ENCODE measurements at regions not wholly inside any gene's neighbourhood (a gene's known extent, or its start where the extent isn't known, plus 50 kb on each side); places are given as distances from the start of the nearest gene placed in this dataset.

DNA sequence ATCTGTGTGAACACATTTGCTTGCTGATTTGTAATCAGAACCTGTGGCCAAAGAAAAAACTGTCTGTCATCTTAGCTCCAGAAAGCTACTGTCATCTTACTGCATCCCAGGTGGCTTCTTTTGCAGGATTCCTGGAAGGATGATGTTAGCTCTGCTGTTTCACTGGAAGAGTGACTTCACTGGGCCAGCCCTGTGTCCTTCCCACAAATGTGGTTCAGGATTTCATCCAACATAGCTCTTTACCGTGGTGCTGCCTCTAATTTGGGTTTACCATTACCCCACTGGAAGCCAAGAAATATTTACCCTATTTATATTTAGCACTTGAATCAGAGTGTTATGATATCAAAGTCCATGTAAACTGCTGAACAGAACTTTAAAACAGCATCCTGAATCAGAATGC is 501.0 kb downstream of the GADD45G start:
- Histone ChIP-seq H3K9me3 (no peaks in the 10 kb centered on the region), H3K27me3 (no peaks in the 10 kb centered on the region), H3K4me1 (peaks cover 0 to 8% of the 10 kb centered on the region in 2 donors), H3K4me3 (no peak overlapping the region), H3K27ac (no peak overlapping the region), H3K36me3 (no peaks in the 10 kb centered on the region)
- DNase-seq (ENCODE audit: low spot score in 2 of 2), result no peak
- intact Hi-C loops (cut with DNase I), result loop anchor here (10.0 kb wide), 2 partner anchors 131 to 1319 kb away; partner anchors contain the start of gene NFIL3
- TF ChIP-seq, protein P1, sequence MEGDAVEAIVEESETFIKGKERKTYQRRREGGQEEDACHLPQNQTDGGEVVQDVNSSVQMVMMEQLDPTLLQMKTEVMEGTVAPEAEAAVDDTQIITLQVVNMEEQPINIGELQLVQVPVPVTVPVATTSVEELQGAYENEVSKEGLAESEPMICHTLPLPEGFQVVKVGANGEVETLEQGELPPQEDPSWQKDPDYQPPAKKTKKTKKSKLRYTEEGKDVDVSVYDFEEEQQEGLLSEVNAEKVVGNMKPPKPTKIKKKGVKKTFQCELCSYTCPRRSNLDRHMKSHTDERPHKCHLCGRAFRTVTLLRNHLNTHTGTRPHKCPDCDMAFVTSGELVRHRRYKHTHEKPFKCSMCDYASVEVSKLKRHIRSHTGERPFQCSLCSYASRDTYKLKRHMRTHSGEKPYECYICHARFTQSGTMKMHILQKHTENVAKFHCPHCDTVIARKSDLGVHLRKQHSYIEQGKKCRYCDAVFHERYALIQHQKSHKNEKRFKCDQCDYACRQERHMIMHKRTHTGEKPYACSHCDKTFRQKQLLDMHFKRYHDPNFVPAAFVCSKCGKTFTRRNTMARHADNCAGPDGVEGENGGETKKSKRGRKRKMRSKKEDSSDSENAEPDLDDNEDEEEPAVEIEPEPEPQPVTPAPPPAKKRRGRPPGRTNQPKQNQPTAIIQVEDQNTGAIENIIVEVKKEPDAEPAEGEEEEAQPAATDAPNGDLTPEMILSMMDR (IDR thresholded peaks at IDR 0.05), result no peak

DNA sequence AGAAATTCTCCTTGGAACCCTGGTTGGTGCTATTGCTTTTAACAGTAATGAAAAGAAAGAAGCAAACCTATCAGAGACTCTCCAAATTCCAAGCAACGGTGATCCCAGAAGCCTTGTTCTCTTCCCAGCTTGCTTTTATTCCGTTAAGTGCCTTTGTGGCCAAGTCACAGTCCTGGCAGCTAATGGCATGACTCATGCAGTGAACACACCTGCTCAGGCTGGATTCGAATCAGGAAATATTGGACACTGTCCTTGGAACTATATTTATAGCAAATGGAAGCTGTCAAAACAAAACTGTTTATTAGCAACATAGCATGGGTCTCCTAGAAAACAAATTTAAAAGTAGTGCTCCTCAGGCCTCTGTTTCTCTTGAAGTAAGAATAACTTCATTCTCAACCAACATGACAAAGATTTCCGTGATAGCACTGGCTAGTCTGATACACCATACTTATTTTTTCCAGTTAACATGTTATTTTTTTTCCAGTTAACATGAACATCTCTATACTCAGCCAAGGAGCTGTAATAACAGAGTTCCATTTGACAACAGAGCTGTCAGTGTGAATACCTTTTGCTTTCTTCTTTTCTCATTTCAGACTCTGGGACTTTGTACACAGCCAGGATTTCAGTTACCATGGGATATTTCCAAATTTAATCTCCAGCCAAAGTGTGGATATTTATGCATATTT is 502.4 kb downstream of the GADD45G start:
- no peaks in the 10 kb centered on the region for H3K36me3 ChIP-seq
- DNase-seq (ENCODE audit: low spot score in 2 of 2), result no peak

GRCh38 chr9:90107726-90108655 is 503.2 kb downstream of the GADD45G start:
- Histone ChIP-seq H3K4me1 (peaks cover 0 to 8% of the 10 kb centered on the region in 2 donors), H3K27me3 (no peaks in the 10 kb centered on the region), H3K9me3 (no peaks in the 10 kb centered on the region), H3K36me3 (no peaks in the 10 kb centered on the region), H3K4me3 (no peak overlapping the region), H3K27ac (peak overlapping the region; percentile 28 to 30)
- no peak for DNase-seq (ENCODE audit: low spot score in 2 of 2)
- intact Hi-C loops (cut with DNase I), result loop anchor here (10.0 kb wide), 2 partner anchors 133 to 1317 kb away; partner anchors contain the start of gene NFIL3
- TF ChIP-seq, protein P1 (IDR thresholded peaks at IDR 0.05), result no peak

More for the DNA sequence above, 502.4 kb downstream of the GADD45G start:
- TF ChIP-seq, protein P1 (IDR thresholded peaks at IDR 0.05), result no peak
- intact Hi-C loops (cut with DNase I), result loop anchor here (10.0 kb wide), 2 partner anchors 132 to 1318 kb away; partner anchors contain the start of gene NFIL3
- Histone ChIP-seq H3K4me3 (no peak overlapping the region), H3K27ac (peak overlapping the region; percentile 28 to 30), H3K27me3 (no peaks in the 10 kb centered on the region), H3K9me3 (no peaks in the 10 kb centered on the region), H3K4me1 (peaks cover 0 to 8% of the 10 kb centered on the region in 2 donors)

DNA sequence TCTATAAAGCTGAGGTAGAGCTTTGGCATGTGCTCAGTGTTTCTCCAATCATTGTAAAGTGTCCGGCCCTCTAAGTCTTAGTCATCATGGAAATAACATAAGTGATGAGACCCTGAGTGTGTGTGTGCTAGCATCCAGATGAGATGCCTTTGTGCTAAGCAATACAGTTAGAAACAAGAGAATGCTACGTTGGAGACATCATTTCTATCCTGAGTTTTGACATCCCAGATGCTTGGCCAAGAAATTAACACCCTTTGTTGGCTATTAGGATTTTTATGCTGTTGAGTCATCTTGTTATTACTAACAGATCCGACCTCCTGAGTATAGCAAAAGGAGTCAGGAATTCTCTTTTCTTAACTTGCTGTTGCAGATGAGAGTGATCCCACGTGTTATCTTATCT is 508.0 kb downstream of the GADD45G start:
- no peak for DNase-seq (ENCODE audit: low spot score in 2 of 2)
- Histone ChIP-seq H3K9me3 (no peaks in the 10 kb centered on the region), H3K4me1 (peaks cover 0 to 2% of the 10 kb centered on the region in 2 donors), H3K27me3 (no peaks in the 10 kb centered on the region), H3K36me3 (no peaks in the 10 kb centered on the region), H3K4me3 (no peak overlapping the region), H3K27ac (no peak overlapping the region)
- intact Hi-C loops (cut with DNase I), result no loop called here
- TF ChIP-seq, protein P1 (IDR thresholded peaks at IDR 0.05), result no peak

DNA sequence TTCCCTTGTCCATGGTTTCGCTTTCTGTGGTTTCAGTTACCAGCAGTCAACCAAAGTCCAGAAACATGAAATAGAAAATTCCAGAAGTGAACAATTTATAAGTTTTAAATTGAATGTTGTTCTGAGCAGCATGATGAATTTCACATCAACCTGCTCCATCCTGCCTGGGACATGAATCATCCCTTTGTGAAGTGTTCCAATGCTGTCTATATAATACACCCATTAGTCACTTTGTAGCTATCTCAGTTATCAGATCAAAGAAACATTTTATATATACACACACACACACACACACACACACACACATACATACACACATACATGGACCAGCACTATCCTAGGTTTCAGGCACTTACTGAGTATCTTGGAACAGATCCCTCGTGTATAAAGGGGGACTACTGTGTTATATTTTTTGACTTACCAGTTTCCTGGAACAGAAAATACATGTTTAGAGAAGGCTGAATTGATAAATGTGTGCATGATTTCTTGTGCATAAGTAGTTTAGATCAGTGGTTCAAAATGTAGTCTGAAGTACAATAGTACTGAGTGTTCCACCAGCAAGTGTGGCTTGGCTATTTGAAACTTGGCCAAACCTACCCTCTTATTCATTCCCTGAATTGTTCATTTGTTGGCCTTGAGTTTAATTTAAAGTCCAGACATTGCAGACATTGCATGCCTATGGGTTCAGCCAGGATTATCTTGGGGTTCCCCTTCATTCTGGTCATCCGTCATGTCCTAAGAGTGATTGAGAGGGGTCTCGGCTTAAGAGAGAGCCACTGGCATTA is 510.0 kb downstream of the GADD45G start:
- no peaks in the 10 kb centered on the region for H3K27me3 ChIP-seq
- H3K9me3 ChIP-seq, result no peaks in the 10 kb centered on the region
- TF ChIP-seq, protein P1 (IDR thresholded peaks at IDR 0.05), result no peak
- no peaks in the 10 kb centered on the region for H3K4me1 ChIP-seq
- intact Hi-C loops (cut with DNase I), result no loop called here
- no peaks in the 10 kb centered on the region for H3K36me3 ChIP-seq
- H3K27ac ChIP-seq, result no peak overlapping the region
- no peak overlapping the region for H3K4me3 ChIP-seq
- no peak for DNase-seq (ENCODE audit: low spot score in 2 of 2)

All from ascending aorta (tissue), 2 donors.